Panc1 (cell line): ENCODE measurements at regions not wholly inside any gene's neighbourhood (a gene's known extent, or its start where the extent isn't known, plus 50 kb on each side); places are given as distances from the start of the nearest gene placed in this dataset.

Experiments
- ATAC-seq: fragments of 200-7000 bp; cut with Tn5 transposase; 2 replicates; pipeline ENCODE4 v1.9.1; 2020; ENCODE audit warnings: mild to moderate bottlenecking, moderate library complexity
- BruUV-seq: library from RNA; stranded (reverse); fragments of 400-500 nt; replicated peaks from 2 replicates; lab custom pipeline; 2021; lab: Mats Ljungman, UMichigan
- CTCF ChIA-PET: fragments of 300-600 bp; sonication (Branson Sonifier 250); formaldehyde crosslinking; loops from one replicate; lab custom pipeline; 2022; ENCODE audit warnings: antibody characterized with exemption; lab: Charles Lee
- POLR2A ChIA-PET: fragments of 300-600 bp; sonication (Branson Sonifier 250); formaldehyde crosslinking; loops from one replicate; lab custom pipeline; 2022; ENCODE audit warnings: antibody characterized with exemption; lab: Charles Lee
- DNase-seq: peaks from one replicate; pipeline ENCODE4 v3.0.0-alpha.2; 2010; ENCODE audit warnings: low read depth, low spot score
- H3K27ac ChIP-seq: 2 replicates; pipeline ENCODE4 v1.5.1; 2011; ENCODE audit warnings: mild to moderate bottlenecking, low read length, inconsistent platforms
- H3K27me3 ChIP-seq: fragments of 200-500 bp; sonication (Bioruptor generic); 2 replicates; pipeline ENCODE4 v1.6.0; 2014; ENCODE audit warnings: low read length, inconsistent platforms; ENCODE audit not compliant: control insufficient read depth, insufficient read depth
- H3K36me3 ChIP-seq: fragments of 200-500 bp; sonication (Bioruptor generic); 2 replicates; pipeline ENCODE4 v1.5.1; 2014; ENCODE audit warnings: inconsistent platforms, mild to moderate bottlenecking, low read length, moderate library complexity; ENCODE audit not compliant: control insufficient read depth, insufficient read depth
- H3K4me1 ChIP-seq: 2 replicates; pipeline ENCODE4 v1.5.1; 2011; ENCODE audit warnings: inconsistent platforms, mild to moderate bottlenecking, low read length, moderate library complexity; ENCODE audit not compliant: control insufficient read depth, insufficient read depth
- H3K4me3 ChIP-seq, 2 experiments: 2 replicates each; pipeline ENCODE4 v1.5.1; 2011 to 2012; ENCODE audit warnings: low read depth in 2 of 2, low read length in 2 of 2, mild to moderate bottlenecking in 2 of 2, inconsistent platforms in 1 of 2, moderate library complexity in 1 of 2
- H3K9me3 ChIP-seq: fragments of 200-500 bp; sonication (Bioruptor generic); 2 replicates; pipeline ENCODE4 v1.5.1; 2014; ENCODE audit warnings: low read depth, mild to moderate bottlenecking, inconsistent platforms, low read length, moderate library complexity; ENCODE audit not compliant: control insufficient read depth, insufficient read depth
- POLR2AphosphoS5 ChIP-seq: IDR thresholded peaks from 2 replicates; pipeline ENCODE4 v1.6.1; 2012; ENCODE audit warnings: mild to moderate bottlenecking, low read depth, low read length, moderate library complexity
- REST ChIP-seq, 2 experiments: IDR thresholded peaks; 2 replicates each; pipeline ENCODE4 v1.6.1; 2011 to 2012; ENCODE audit warnings: low read depth in 2 of 2, control low read depth in 1 of 2, low read length in 1 of 2, mild to moderate bottlenecking in 1 of 2, moderate library complexity in 1 of 2; ENCODE audit not compliant: insufficient read depth in 1 of 2
- SIN3A ChIP-seq: IDR thresholded peaks from 2 replicates; pipeline ENCODE4 v1.6.1; 2012; ENCODE audit warnings: low read depth, mild to moderate bottlenecking, low read length, moderate library complexity, borderline replicate concordance; ENCODE audit not compliant: insufficient read depth
- TCF7L2 ChIP-seq: IDR thresholded peaks from 2 replicates; pipeline ENCODE4 v1.6.1; 2011; ENCODE audit warnings: mild to moderate bottlenecking, low read depth, low read length, inconsistent platforms
- in situ Hi-C: cut with HindIII; loops from 2 replicates; pipeline ENCODE4 v1.10.0; 2016; ENCODE audit warnings: low sequenced_read_pairs, low pct_unique_long_range_greater_than_20kb
- intact Hi-C: fragments of 100-400 bp; cut with micrococcal nuclease; formaldehyde crosslinking; loops from one replicate; pipeline ENCODE4 v1.10.0; 2022; ENCODE audit not compliant: unreplicated experiment
- TF ChIP-seq, protein P1 (sequence below): fragments of 450-650 bp; IDR thresholded peaks from 2 replicates; pipeline ENCODE4 v1.5.1; 2017; ENCODE audit warnings: mild to moderate bottlenecking

DNA sequence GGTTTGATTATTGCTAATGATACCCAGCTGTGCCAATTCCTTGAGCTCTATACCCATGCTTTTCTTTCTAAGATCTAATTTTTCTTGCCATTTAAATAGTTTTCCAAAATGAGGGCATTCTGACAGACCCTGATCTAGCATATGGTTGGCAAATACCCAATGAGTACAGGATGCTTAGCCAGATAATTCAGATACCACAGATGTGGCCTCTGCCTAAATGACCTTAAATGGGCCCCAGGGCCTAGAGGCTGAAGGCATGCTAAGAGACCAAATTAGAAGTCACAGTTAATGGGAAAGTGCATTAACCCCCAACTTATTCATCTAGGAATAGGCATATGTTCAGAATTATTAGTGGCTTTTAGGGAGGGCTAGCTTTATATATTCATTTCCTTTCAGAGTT lies 122.3 kb upstream of the CNOT2 start:
- Histone ChIP-seq H3K27me3 (no peaks in the 10 kb centered on the region), H3K4me3 (no peak overlapping the region), H3K4me1 (no peaks in the 10 kb centered on the region), H3K27ac (no peak overlapping the region), H3K36me3 (no peaks in the 10 kb centered on the region), H3K9me3 (no peaks in the 10 kb centered on the region)
- DNase-seq (no peak), ATAC-seq (no peak)
- no TSS peak for BruUV-seq
- TF ChIP-seq POLR2AphosphoS5 (no peak), TCF7L2 (no peak), SIN3A (no peak), REST (IDR thresholded peaks at IDR 0.05; ENCODE audit: insufficient read depth in 1 of 2, low read depth in 2 of 2, low read length in 1 of 2) (no peak)
- TF ChIP-seq, protein P1, sequence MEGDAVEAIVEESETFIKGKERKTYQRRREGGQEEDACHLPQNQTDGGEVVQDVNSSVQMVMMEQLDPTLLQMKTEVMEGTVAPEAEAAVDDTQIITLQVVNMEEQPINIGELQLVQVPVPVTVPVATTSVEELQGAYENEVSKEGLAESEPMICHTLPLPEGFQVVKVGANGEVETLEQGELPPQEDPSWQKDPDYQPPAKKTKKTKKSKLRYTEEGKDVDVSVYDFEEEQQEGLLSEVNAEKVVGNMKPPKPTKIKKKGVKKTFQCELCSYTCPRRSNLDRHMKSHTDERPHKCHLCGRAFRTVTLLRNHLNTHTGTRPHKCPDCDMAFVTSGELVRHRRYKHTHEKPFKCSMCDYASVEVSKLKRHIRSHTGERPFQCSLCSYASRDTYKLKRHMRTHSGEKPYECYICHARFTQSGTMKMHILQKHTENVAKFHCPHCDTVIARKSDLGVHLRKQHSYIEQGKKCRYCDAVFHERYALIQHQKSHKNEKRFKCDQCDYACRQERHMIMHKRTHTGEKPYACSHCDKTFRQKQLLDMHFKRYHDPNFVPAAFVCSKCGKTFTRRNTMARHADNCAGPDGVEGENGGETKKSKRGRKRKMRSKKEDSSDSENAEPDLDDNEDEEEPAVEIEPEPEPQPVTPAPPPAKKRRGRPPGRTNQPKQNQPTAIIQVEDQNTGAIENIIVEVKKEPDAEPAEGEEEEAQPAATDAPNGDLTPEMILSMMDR, result no peak
- intact Hi-C loops (no loop called here), in situ Hi-C loops (no loop called here)
- CTCF ChIA-PET, result no interaction called here
- POLR2A ChIA-PET, result no interaction called here

GRCh38 chr12:70121562-70121961 lies 121.7 kb upstream of the CNOT2 start:
- TF ChIP-seq POLR2AphosphoS5 (no peak), TCF7L2 (no peak), SIN3A (no peak), REST (IDR thresholded peaks at IDR 0.05; ENCODE audit: insufficient read depth in 1 of 2, low read depth in 2 of 2, low read length in 1 of 2) (no peak)
- TF ChIP-seq, protein P1, result no peak
- H3K27me3 ChIP-seq, result no peaks in the 10 kb centered on the region
- ATAC-seq (no peak), DNase-seq (no peak)
- no peak overlapping the region for H3K4me3 ChIP-seq
- POLR2A ChIA-PET, result no interaction called here
- BruUV-seq, result no TSS peak
- H3K36me3 ChIP-seq, result no peaks in the 10 kb centered on the region
- CTCF ChIA-PET, result no interaction called here
- intact Hi-C loops (no loop called here), in situ Hi-C loops (no loop called here)
- H3K4me1 ChIP-seq, result no peaks in the 10 kb centered on the region
- H3K27ac ChIP-seq, result no peak overlapping the region
- no peaks in the 10 kb centered on the region for H3K9me3 ChIP-seq
